K562 (cell line): ENCODE measurements at regions not wholly inside any gene's neighbourhood (a gene's known extent, or its start where the extent isn't known, plus 50 kb on each side); places are given as distances from the start of the nearest gene placed in this dataset.
A peak's percentile ranks its signal among the peaks of the same experiment; 100 is the strongest.
"Not testable (repeated sequence)": the region's sequence is repeated elsewhere in the genome, so short reads cannot be mapped to it uniquely, and the experiment has no call there.

Experiments used
- ARNT ChIP-seq, 2 experiments: fragments of 450-650 bp; IDR thresholded peaks; 2 replicates each; pipeline ENCODE4 v1.6.1; 2016; ENCODE audit warnings: mild to moderate bottlenecking in 1 of 2
- EP300 ChIP-seq: IDR thresholded peaks from 2 replicates; pipeline ENCODE4 v1.6.1; 2012; ENCODE audit warnings: low read length, improper control_type of control experiment
- EP400 ChIP-seq: fragments of 450-650 bp; IDR thresholded peaks from 2 replicates; pipeline ENCODE4 v1.6.1; 2017; ENCODE audit warnings: antibody characterized with exemption, mild to moderate bottlenecking, moderate library complexity
- MYNN ChIP-seq, 2 experiments: sonication (generic); formaldehyde crosslinking in 1 of 2; IDR thresholded peaks; 2 replicates each; pipeline versions ENCODE4 v1.5.0 to v1.6.1; 2016 to 2020; ENCODE audit warnings: antibody characterized with exemption in 1 of 2, missing genetic modification reagents in 1 of 2
- REST ChIP-seq, 2 experiments: fragments of 450-650 bp; formaldehyde crosslinking in 1 of 2; IDR thresholded peaks; 2 replicates each; pipeline versions ENCODE4 v1.4.0 to v1.6.1; 2014 to 2020; ENCODE audit warnings: mild to moderate bottlenecking in 2 of 2, borderline replicate concordance in 1 of 2, low read depth in 1 of 2
- SMARCA4 ChIP-seq: fragments of 450-650 bp; IDR thresholded peaks from 2 replicates; pipeline ENCODE4 v1.6.1; 2016
- TAF1 ChIP-seq: IDR thresholded peaks from 2 replicates; pipeline ENCODE4 v1.6.1; 2011; ENCODE audit warnings: mild to moderate bottlenecking, low read length, moderate library complexity; ENCODE audit not compliant: insufficient read depth, control insufficient read depth, severe bottlenecking; ENCODE audit errors: extremely low read depth
- TF ChIP-seq, protein P1 (sequence below), 3 experiments: IDR thresholded peaks in 2 of 3; conservative IDR thresholded peaks in 1 of 3; 2 replicates each; pipeline ENCODE4 v1.5.1; 2011 to 2012; ENCODE audit warnings: low read length in 3 of 3, mild to moderate bottlenecking in 3 of 3, control low read depth in 2 of 3, improper control_type of control experiment in 1 of 3, inconsistent platforms in 1 of 3, low read depth in 1 of 3, mixed read lengths in 1 of 3, moderate library complexity in 1 of 3; ENCODE audit not compliant: insufficient read depth in 2 of 3

DNA sequence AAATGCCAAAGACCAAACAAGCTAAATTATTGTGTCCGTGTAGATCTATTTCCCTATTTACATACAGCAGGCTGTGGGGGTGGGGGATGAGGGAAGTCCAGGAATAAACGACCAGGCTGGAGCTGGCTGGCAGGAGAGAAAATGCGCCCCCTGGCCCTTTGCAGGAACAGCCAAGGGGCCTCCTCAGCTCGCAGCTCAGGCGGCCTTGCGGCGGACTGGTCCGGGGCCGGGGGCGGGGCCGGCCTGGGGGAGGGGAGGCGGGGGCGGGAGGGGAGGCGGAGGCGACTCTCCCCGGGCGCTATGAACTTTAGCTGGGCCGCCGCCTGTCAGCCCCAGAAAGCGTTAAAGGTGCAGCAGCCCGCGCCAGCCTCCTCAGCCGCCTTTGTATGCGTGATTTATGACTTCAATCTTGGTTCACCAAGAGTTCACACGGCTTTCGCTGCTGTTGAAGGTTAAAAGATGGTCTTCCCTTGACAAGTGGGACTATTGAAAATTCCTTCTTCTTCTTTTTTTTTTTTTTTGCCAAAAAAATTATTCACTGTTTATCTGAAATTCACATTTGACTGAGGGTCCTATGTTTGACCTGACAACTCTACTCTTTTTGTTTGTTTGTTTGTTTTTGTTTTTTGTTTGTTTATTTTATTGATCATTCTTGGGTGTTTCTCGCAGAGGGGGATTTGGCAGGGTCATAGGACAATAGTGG is 967.0 kb upstream of the DEFB115 start (continued):
- 0 out of 2 replicates have a peak, but pooled peaks have one; percentile 19 for TF ChIP-seq REST (IDR thresholded peaks at IDR 0.05; ENCODE audit: borderline replicate concordance)
- TF ChIP-seq REST (CRISPR knock-in tag; IDR thresholded peaks at IDR 0.05; ENCODE audit: low read depth); MYNN (CRISPR knock-in tag; IDR thresholded peaks at IDR 0.05): not testable (repeated sequence)
- peak; percentile 66 for TF ChIP-seq TAF1
- TF ChIP-seq, protein P1, sequence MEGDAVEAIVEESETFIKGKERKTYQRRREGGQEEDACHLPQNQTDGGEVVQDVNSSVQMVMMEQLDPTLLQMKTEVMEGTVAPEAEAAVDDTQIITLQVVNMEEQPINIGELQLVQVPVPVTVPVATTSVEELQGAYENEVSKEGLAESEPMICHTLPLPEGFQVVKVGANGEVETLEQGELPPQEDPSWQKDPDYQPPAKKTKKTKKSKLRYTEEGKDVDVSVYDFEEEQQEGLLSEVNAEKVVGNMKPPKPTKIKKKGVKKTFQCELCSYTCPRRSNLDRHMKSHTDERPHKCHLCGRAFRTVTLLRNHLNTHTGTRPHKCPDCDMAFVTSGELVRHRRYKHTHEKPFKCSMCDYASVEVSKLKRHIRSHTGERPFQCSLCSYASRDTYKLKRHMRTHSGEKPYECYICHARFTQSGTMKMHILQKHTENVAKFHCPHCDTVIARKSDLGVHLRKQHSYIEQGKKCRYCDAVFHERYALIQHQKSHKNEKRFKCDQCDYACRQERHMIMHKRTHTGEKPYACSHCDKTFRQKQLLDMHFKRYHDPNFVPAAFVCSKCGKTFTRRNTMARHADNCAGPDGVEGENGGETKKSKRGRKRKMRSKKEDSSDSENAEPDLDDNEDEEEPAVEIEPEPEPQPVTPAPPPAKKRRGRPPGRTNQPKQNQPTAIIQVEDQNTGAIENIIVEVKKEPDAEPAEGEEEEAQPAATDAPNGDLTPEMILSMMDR (IDR thresholded peaks at IDR 0.05 in 2 of 3, conservative IDR thresholded peaks at IDR 0.05 in 1 of 3; ENCODE audit: insufficient read depth in 2 of 3, low read depth in 1 of 3, low read length in 3 of 3): peak; percentile 39 to 53 (median 53); a peak in 5 of 6 replicates
- peak; percentile 61 for TF ChIP-seq SMARCA4
- 0 out of 2 replicates have a peak, but pooled peaks have one; percentile 24 for TF ChIP-seq EP300
- 0 out of 4 replicates have a peak, but pooled peaks of 1 of the 2 experiments have one; percentile 55 for TF ChIP-seq ARNT (IDR thresholded peaks at IDR 0.05)
- TF ChIP-seq MYNN (IDR thresholded peaks at IDR 0.05): 0 out of 2 replicates have a peak, but pooled peaks have one; percentile 30
- peak; percentile 14; the same call in 1 of the 2 replicates for TF ChIP-seq EP400
